ENCODE measurements at regions not wholly inside any gene's neighbourhood (a gene's known extent, or its start where the extent isn't known, plus 50 kb on each side); places are given as distances from the start of the nearest gene placed in this dataset.

- no peak for DNase-seq
These were observed 444.7 kb downstream of the TLE1 start for GRCh38 chr9:81244631-81245030.

- no peak for DNase-seq
These were observed 446.5 kb downstream of the TLE1 start for GRCh38 chr9:81242866-81243265.

- DNase-seq: no peak
These were observed 450.0 kb downstream of the TLE1 start for GRCh38 chr9:81239388-81239787.

GRCh38 chr9:81237565-81238231 lies 451.6 kb downstream of the TLE1 start:
- DNase-seq: no peak

GRCh38 chr9:81234924-81235610 lies 454.3 kb downstream of the TLE1 start:
- DNase-seq: no peak

- no peak for DNase-seq
These were observed 458.3 kb downstream of the TLE1 start for GRCh38 chr9:81231011-81231410.

GRCh38 chr9:81227507-81228245 lies 461.7 kb downstream of the TLE1 start:
- DNase-seq: no peak

GRCh38 chr9:81225596-81225995 lies 463.8 kb downstream of the TLE1 start:
- no peak for DNase-seq

GRCh38 chr9:81224166-81225081 lies 464.9 kb downstream of the TLE1 start:
- no peak for DNase-seq

GRCh38 chr9:81214975-81215374 lies 474.4 kb downstream of the TLE1 start:
- DNase-seq: no peak

GRCh38 chr9:81213456-81213855 lies 475.9 kb downstream of the TLE1 start:
- no peak for DNase-seq

GRCh38 chr9:81211741-81212140 lies 477.6 kb downstream of the TLE1 start:
- no peak for DNase-seq

- DNase-seq: no peak
These were observed 481.7 kb downstream of the TLE1 start for GRCh38 chr9:81207651-81208050.

GRCh38 chr9:81202292-81202691 lies 487.1 kb downstream of the TLE1 start:
- no peak for DNase-seq

GRCh38 chr9:81195206-81195605 lies 494.1 kb downstream of the TLE1 start:
- DNase-seq: no peak

- no peak for DNase-seq
These were observed 495.7 kb downstream of the TLE1 start for GRCh38 chr9:81193362-81194339.

- DNase-seq: no peak
These were observed 498.1 kb downstream of the TLE1 start for GRCh38 chr9:81191222-81191621.

- DNase-seq: no peak
These were observed 498.7 kb downstream of the TLE1 start for GRCh38 chr9:81190659-81191058.

- no peak for DNase-seq
These were observed 505.6 kb downstream of the TLE1 start for GRCh38 chr9:81183761-81184160.

- DNase-seq: no peak
These were observed 506.9 kb downstream of the TLE1 start for GRCh38 chr9:81182431-81182830.

- DNase-seq: no peak
These were observed 515.3 kb downstream of the TLE1 start for GRCh38 chr9:81174023-81174422.

- no peak for DNase-seq
These were observed 517.7 kb downstream of the TLE1 start for GRCh38 chr9:81171689-81172088.
